ENCODE measurements at regions not wholly inside any gene's neighbourhood (a gene's known extent, or its start where the extent isn't known, plus 50 kb on each side); places are given as distances from the start of the nearest gene placed in this dataset.
"Not testable (repeated sequence)": the region's sequence is repeated elsewhere in the genome, so short reads cannot be mapped to it uniquely, and the experiment has no call there.

GRCh38 chr2:110310988-110311475 is 98.7 kb upstream of the MTLN start:
- H3K27ac Mint-ChIP-seq; H3K4me1 ChIP-seq (ENCODE audit: control insufficient read depth in 2 of 2, insufficient read depth in 2 of 2, low read length in 2 of 2); H3K4me3 ChIP-seq (ENCODE audit: control extremely low read depth in 1 of 5, extremely low read depth in 1 of 5, insufficient read depth in 1 of 5, low read depth in 2 of 5, low read length in 4 of 5); CTCF ChIA-PET; DNase-seq; H3K27me3 ChIP-seq (replicated peaks in 1 of 4; ENCODE audit: control extremely low read depth in 1 of 4, control insufficient read depth in 3 of 4, insufficient read depth in 4 of 4, low read length in 3 of 4); H3K4me1 Mint-ChIP-seq; H3K4me3 Mint-ChIP-seq; H3K36me3 ChIP-seq (replicated peaks in 1 of 2; ENCODE audit: control extremely low read depth in 1 of 2, control insufficient read depth in 1 of 2, extremely low read depth in 1 of 2, insufficient read depth in 2 of 2, low read length in 1 of 2); H3K9ac ChIP-seq (ENCODE audit: low read length); ATAC-seq (ENCODE audit: low read depth); H3K9me3 ChIP-seq (ENCODE audit: control extremely low read depth in 1 of 3, control insufficient read depth in 2 of 3, insufficient read depth in 1 of 3, low read length in 2 of 3); H2AFZ ChIP-seq (ENCODE audit: insufficient read depth, low read depth, low read length, poor library complexity, severe bottlenecking); H3K27ac ChIP-seq (ENCODE audit: low read length in 2 of 2); intact Hi-C loops (cut with micrococcal nuclease); POLR2A ChIA-PET; H3K4me2 ChIP-seq (replicated peaks; ENCODE audit: low read depth, low read length, poor library complexity, severe bottlenecking); H3K79me2 ChIP-seq (ENCODE audit: control insufficient read depth, insufficient read depth, low read length); H3K27me3 Mint-ChIP-seq; H4K20me1 ChIP-seq (ENCODE audit: control insufficient read depth, insufficient read depth, low read length, poor library complexity, severe bottlenecking); H3K9me3 Mint-ChIP-seq (ENCODE audit: insufficient read depth): not testable (repeated sequence)

GRCh38 chr2:110308728-110309127 is 96.4 kb upstream of the MTLN start:
- H3K4me3 ChIP-seq (ENCODE audit: control extremely low read depth in 1 of 5, extremely low read depth in 1 of 5, insufficient read depth in 1 of 5, low read depth in 2 of 5, low read length in 4 of 5); H3K4me1 ChIP-seq (ENCODE audit: control insufficient read depth in 2 of 2, insufficient read depth in 2 of 2, low read length in 2 of 2); H3K4me1 Mint-ChIP-seq; H3K4me3 Mint-ChIP-seq; H3K9me3 Mint-ChIP-seq (ENCODE audit: insufficient read depth); H3K9me3 ChIP-seq (ENCODE audit: control extremely low read depth in 1 of 3, control insufficient read depth in 2 of 3, insufficient read depth in 1 of 3, low read length in 2 of 3); H3K27ac ChIP-seq (ENCODE audit: low read length in 2 of 2); H2AFZ ChIP-seq (ENCODE audit: insufficient read depth, low read depth, low read length, poor library complexity, severe bottlenecking); H3K79me2 ChIP-seq (ENCODE audit: control insufficient read depth, insufficient read depth, low read length); DNase-seq; CTCF ChIA-PET; ATAC-seq (ENCODE audit: low read depth); intact Hi-C loops (cut with micrococcal nuclease); H3K27me3 Mint-ChIP-seq; POLR2A ChIA-PET; H3K27me3 ChIP-seq (replicated peaks in 1 of 4; ENCODE audit: control extremely low read depth in 1 of 4, control insufficient read depth in 3 of 4, insufficient read depth in 4 of 4, low read length in 3 of 4); H3K27ac Mint-ChIP-seq; H3K4me2 ChIP-seq (replicated peaks; ENCODE audit: low read depth, low read length, poor library complexity, severe bottlenecking); H3K36me3 ChIP-seq (replicated peaks in 1 of 2; ENCODE audit: control extremely low read depth in 1 of 2, control insufficient read depth in 1 of 2, extremely low read depth in 1 of 2, insufficient read depth in 2 of 2, low read length in 1 of 2); H4K20me1 ChIP-seq (ENCODE audit: control insufficient read depth, insufficient read depth, low read length, poor library complexity, severe bottlenecking); H3K9ac ChIP-seq (ENCODE audit: low read length): not testable (repeated sequence)
- no CpG with 5 or more reads among the region's 3 CpGs for WGBS (ENCODE audit: insufficient coverage)

GRCh38 chr2:110292807-110293206 is 80.5 kb upstream of the MTLN start:
- CTCF ChIA-PET; H3K9me3 ChIP-seq (ENCODE audit: control extremely low read depth in 1 of 3, control insufficient read depth in 2 of 3, insufficient read depth in 1 of 3, low read length in 2 of 3); H4K20me1 ChIP-seq (ENCODE audit: control insufficient read depth, insufficient read depth, low read length, poor library complexity, severe bottlenecking); H3K4me2 ChIP-seq (replicated peaks; ENCODE audit: low read depth, low read length, poor library complexity, severe bottlenecking); POLR2A ChIA-PET; H3K79me2 ChIP-seq (ENCODE audit: control insufficient read depth, insufficient read depth, low read length); H3K4me3 ChIP-seq (ENCODE audit: control extremely low read depth in 1 of 5, extremely low read depth in 1 of 5, insufficient read depth in 1 of 5, low read depth in 2 of 5, low read length in 4 of 5); ATAC-seq (ENCODE audit: low read depth); H3K27me3 Mint-ChIP-seq; H3K36me3 ChIP-seq (replicated peaks in 1 of 2; ENCODE audit: control extremely low read depth in 1 of 2, control insufficient read depth in 1 of 2, extremely low read depth in 1 of 2, insufficient read depth in 2 of 2, low read length in 1 of 2); intact Hi-C loops (cut with micrococcal nuclease); H3K27me3 ChIP-seq (replicated peaks in 1 of 4; ENCODE audit: control extremely low read depth in 1 of 4, control insufficient read depth in 3 of 4, insufficient read depth in 4 of 4, low read length in 3 of 4); H3K9me3 Mint-ChIP-seq (ENCODE audit: insufficient read depth); H2AFZ ChIP-seq (ENCODE audit: insufficient read depth, low read depth, low read length, poor library complexity, severe bottlenecking); H3K27ac ChIP-seq (ENCODE audit: low read length in 2 of 2); H3K4me3 Mint-ChIP-seq; H3K4me1 ChIP-seq (ENCODE audit: control insufficient read depth in 2 of 2, insufficient read depth in 2 of 2, low read length in 2 of 2); DNase-seq; H3K9ac ChIP-seq (ENCODE audit: low read length); H3K4me1 Mint-ChIP-seq; H3K27ac Mint-ChIP-seq: not testable (repeated sequence)
- WGBS (ENCODE audit: insufficient coverage) = no CpG with 5 or more reads among the region's 4 CpGs

GRCh38 chr2:110291909-110292579 is 79.7 kb upstream of the MTLN start:
- H3K9me3 ChIP-seq (ENCODE audit: control extremely low read depth in 1 of 3, control insufficient read depth in 2 of 3, insufficient read depth in 1 of 3, low read length in 2 of 3); H3K4me2 ChIP-seq (replicated peaks; ENCODE audit: low read depth, low read length, poor library complexity, severe bottlenecking); POLR2A ChIA-PET; H2AFZ ChIP-seq (ENCODE audit: insufficient read depth, low read depth, low read length, poor library complexity, severe bottlenecking); CTCF ChIA-PET; H4K20me1 ChIP-seq (ENCODE audit: control insufficient read depth, insufficient read depth, low read length, poor library complexity, severe bottlenecking); H3K27me3 ChIP-seq (replicated peaks in 1 of 4; ENCODE audit: control extremely low read depth in 1 of 4, control insufficient read depth in 3 of 4, insufficient read depth in 4 of 4, low read length in 3 of 4); H3K27ac Mint-ChIP-seq; DNase-seq; H3K9ac ChIP-seq (ENCODE audit: low read length); H3K4me1 ChIP-seq (ENCODE audit: control insufficient read depth in 2 of 2, insufficient read depth in 2 of 2, low read length in 2 of 2); intact Hi-C loops (cut with micrococcal nuclease); H3K4me3 ChIP-seq (ENCODE audit: control extremely low read depth in 1 of 5, extremely low read depth in 1 of 5, insufficient read depth in 1 of 5, low read depth in 2 of 5, low read length in 4 of 5); H3K4me1 Mint-ChIP-seq; H3K9me3 Mint-ChIP-seq (ENCODE audit: insufficient read depth); H3K27ac ChIP-seq (ENCODE audit: low read length in 2 of 2); H3K4me3 Mint-ChIP-seq; ATAC-seq (ENCODE audit: low read depth); H3K27me3 Mint-ChIP-seq; H3K36me3 ChIP-seq (replicated peaks in 1 of 2; ENCODE audit: control extremely low read depth in 1 of 2, control insufficient read depth in 1 of 2, extremely low read depth in 1 of 2, insufficient read depth in 2 of 2, low read length in 1 of 2); H3K79me2 ChIP-seq (ENCODE audit: control insufficient read depth, insufficient read depth, low read length): not testable (repeated sequence)
- WGBS (ENCODE audit: insufficient coverage) = no CpG with 5 or more reads among the region's 6 CpGs

All from B cell (primary cell).